ENCODE measurements at regions not wholly inside any gene's neighbourhood (a gene's known extent, or its start where the extent isn't known, plus 50 kb on each side); places are given as distances from the start of the nearest gene placed in this dataset.

- no peak for TF ChIP-seq POLR2A (IDR thresholded peaks at IDR 0.05)
- no peak for TF ChIP-seq CTCF (IDR thresholded peaks at IDR 0.05)
- no peak for TF ChIP-seq EP300 (IDR thresholded peaks at IDR 0.05)
- no peak for TF ChIP-seq POLR2AphosphoS5 (IDR thresholded peaks at IDR 0.05)
These were observed 404.7 kb downstream of the RRAGC start for GRCh38 chr1:38454749-38455441.
